Neutrophil (primary cell): ENCODE measurements at regions not wholly inside any gene's neighbourhood (a gene's known extent, or its start where the extent isn't known, plus 50 kb on each side); places are given as distances from the start of the nearest gene placed in this dataset.

Experiments used
- H3K27ac ChIP-seq: fragments of 200-600 bp; sonication (generic); 2 replicates; pipeline ENCODE4 v1.5.1; 2016; ENCODE audit warnings: mild to moderate bottlenecking, moderate library complexity
- H3K27me3 ChIP-seq: fragments of 200-600 bp; sonication (generic); 2 replicates; pipeline ENCODE4 v1.6.0; 2016; ENCODE audit warnings: mild to moderate bottlenecking
- H3K36me3 ChIP-seq: fragments of 200-600 bp; sonication (generic); 2 replicates; pipeline ENCODE4 v1.5.1; 2017
- H3K4me1 ChIP-seq, 2 experiments: fragments of 200-600 bp in 1 of 2; sonication (generic) in 1 of 2; 1 replicate in 1 of 2; 2 replicates in 1 of 2; pipeline versions ENCODE4 v1.5.1 to v1.6.1; 2013 to 2016; ENCODE audit warnings: low read depth in 1 of 2, low read length in 1 of 2, mild to moderate bottlenecking in 1 of 2, moderate library complexity in 1 of 2; ENCODE audit not compliant: control insufficient read depth in 1 of 2, insufficient read depth in 1 of 2
- H3K4me3 ChIP-seq, 2 experiments: fragments of 200-600 bp in 1 of 2; sonication (generic) in 1 of 2; 1 replicate in 1 of 2; 2 replicates in 1 of 2; pipeline ENCODE4 v1.5.1; 2013 to 2016; ENCODE audit warnings: low read depth in 1 of 2, low read length in 1 of 2, mild to moderate bottlenecking in 1 of 2, moderate library complexity in 1 of 2
- H3K9me3 ChIP-seq: fragments of 200-600 bp; sonication (generic); 2 replicates; pipeline ENCODE4 v1.5.1; 2016
- CTCF ChIP-seq: fragments of 200-600 bp; sonication (generic); IDR thresholded peaks from 2 replicates; pipeline ENCODE4 v1.5.1; 2016; ENCODE audit warnings: antibody characterized with exemption

- H3K9me3 ChIP-seq: no peaks in the 10 kb centered on the region
- no peaks in the 10 kb centered on the region for H3K27me3 ChIP-seq
- H3K4me3 ChIP-seq: no peak overlapping the region
- H3K36me3 ChIP-seq: no peaks in the 10 kb centered on the region
- no peak overlapping the region for H3K27ac ChIP-seq
- no peaks in the 10 kb centered on the region for H3K4me1 ChIP-seq
- TF ChIP-seq CTCF: no peak
These were observed 216.1 kb upstream of the CPHXL start for GRCh38 chr16:75942351-75942750.

DNA sequence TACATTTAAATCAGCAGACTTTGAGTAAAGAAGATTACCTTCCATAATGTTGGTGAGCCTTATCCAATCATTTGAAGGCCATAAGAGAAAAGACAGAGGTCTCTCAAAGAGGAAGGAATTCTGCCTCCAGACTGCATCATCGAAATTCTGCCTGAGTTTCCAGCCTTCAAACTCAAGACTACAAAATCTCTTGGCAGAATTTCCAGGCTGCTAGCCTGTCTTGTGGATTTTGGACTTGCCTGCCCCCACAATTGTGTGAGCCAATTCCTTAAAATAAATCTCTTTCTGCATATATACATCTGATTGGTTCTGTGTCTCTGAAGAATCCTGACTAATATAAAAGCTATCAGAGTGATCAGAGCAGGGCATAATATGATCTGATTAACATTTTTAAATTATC lies 216.6 kb upstream of the CPHXL start:
- H3K4me3 ChIP-seq: no peak overlapping the region
- no peak for TF ChIP-seq CTCF
- no peaks in the 10 kb centered on the region for H3K9me3 ChIP-seq
- H3K27me3 ChIP-seq: no peaks in the 10 kb centered on the region
- no peak overlapping the region for H3K27ac ChIP-seq
- no peaks in the 10 kb centered on the region for H3K4me1 ChIP-seq
- H3K36me3 ChIP-seq: no peaks in the 10 kb centered on the region

DNA sequence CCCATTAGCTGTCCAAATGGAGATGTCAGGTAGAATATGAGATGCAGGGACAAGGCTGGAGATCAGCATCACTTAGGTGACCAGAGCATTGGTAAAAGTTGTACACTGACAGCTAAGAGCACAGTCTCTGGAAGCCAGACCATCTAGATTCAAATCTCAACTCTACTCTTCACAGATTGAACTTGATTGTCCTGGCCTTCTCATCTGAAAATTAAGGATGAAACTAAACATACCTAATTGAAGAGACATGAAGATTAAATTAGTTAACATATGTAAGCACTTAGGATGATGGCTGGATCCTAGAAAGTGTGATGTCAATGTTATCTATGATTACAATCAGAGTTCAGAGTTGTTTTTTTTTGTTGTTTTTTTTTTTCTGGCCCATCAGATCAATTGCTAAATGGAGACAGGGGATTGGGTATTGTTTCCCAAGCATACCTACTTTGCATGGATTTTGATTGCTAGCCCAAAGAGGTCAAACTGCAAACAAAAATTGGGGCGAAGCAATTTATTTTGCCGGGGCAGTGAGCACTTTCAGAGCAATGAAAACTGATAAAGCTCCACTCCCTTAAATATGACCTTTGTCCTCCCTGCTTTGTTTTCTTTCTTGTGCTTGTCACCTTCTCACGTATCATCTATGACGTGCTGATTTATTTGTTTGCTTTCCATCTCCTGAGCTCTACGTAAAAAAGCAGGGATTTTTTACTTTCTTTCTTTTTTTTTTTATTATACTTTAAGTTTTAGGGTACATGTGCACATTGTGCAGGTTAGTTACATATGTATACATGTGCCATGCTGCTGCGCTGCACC lies 217.6 kb upstream of the CPHXL start:
- Histone ChIP-seq H3K27me3 (no peaks in the 10 kb centered on the region), H3K4me1 (no peaks in the 10 kb centered on the region), H3K36me3 (no peaks in the 10 kb centered on the region), H3K4me3 (no peak overlapping the region), H3K9me3 (no peaks in the 10 kb centered on the region), H3K27ac (no peak overlapping the region)
- no peak for TF ChIP-seq CTCF

DNA sequence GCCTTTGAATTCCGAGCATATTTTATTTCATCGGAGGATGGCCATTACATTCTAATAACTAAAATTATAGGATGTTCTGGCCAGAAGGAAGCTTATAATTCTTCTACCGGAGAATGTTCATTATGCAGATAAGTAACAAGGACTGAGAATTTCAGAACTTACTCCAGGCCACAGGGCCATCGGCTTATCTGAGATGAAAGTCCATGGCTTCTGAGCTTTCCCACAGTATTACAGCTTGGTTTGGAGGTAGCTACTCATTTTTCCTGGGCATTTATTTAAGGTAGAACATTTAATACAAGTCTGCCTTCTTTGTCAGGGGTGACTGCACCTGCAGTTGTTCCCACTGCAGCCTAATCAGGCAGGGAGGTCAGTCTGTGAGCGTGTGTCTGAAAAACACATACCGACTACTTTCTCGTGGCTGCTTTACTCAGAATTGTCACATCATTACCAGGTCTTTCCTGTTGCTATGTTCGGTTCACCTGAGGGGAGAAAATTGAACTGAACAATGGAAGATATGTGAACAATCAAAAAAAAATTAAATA lies 219.7 kb upstream of the CPHXL start:
- no peaks in the 10 kb centered on the region for H3K4me1 ChIP-seq
- H3K36me3 ChIP-seq: no peaks in the 10 kb centered on the region
- TF ChIP-seq CTCF: no peak

DNA sequence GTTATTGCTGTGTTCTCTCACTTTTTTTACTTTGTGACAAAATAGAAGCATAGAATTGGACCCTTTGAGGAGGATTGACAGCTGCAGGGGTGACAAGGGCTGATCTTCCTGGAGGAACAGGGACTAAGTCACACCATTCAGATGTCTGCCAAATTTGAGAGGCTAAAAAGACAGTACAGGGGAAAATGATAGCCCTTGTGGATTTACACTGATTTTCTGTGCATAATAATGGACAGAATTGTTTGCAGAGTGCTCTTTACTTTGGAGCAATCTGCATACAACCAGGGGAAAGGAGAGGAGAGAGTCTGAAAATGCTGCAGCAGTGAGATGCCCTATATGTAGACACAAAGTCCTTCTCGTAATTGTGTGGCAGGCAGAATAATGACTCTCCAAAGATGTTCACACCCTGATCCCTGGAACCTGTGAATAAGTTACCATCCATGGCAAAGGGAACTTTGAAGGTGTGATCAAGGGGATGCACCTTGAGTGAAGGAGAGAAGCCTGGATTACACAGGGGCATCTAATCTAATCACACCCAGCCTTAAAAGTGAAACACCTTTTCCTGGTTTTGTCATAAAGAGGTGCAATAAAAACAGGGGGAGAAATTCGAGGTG lies 221.4 kb upstream of the CPHXL start:
- H3K9me3 ChIP-seq: no peaks in the 10 kb centered on the region
- no peak for TF ChIP-seq CTCF

More for the DNA sequence above, 219.7 kb upstream of the CPHXL start:
- Histone ChIP-seq H3K4me3 (no peak overlapping the region), H3K27me3 (no peaks in the 10 kb centered on the region), H3K9me3 (no peaks in the 10 kb centered on the region), H3K27ac (no peak overlapping the region)

More for the DNA sequence above, 221.4 kb upstream of the CPHXL start:
- H3K27ac ChIP-seq: no peak overlapping the region
- H3K27me3 ChIP-seq: no peaks in the 10 kb centered on the region
- H3K4me3 ChIP-seq: no peak overlapping the region
- H3K36me3 ChIP-seq: no peaks in the 10 kb centered on the region
- no peaks in the 10 kb centered on the region for H3K4me1 ChIP-seq
